ENCODE measurements at regions not wholly inside any gene's neighbourhood (a gene's known extent, or its start where the extent isn't known, plus 50 kb on each side); places are given as distances from the start of the nearest gene placed in this dataset.
A peak's percentile ranks its signal among the peaks of the same experiment; 100 is the strongest.

- H3K4me3 ChIP-seq (ENCODE audit: low read length) = no peak overlapping the region
- no peak for DNase-seq (ENCODE audit: low read depth)
- TF ChIP-seq CTCF (IDR thresholded peaks at IDR 0.05; ENCODE audit: insufficient read depth, low read depth, low read length, missing control alignments) = no peak
Observed at GRCh38 chr14:24744641-24745040, 110.7 kb upstream of the GZMB start.

DNA sequence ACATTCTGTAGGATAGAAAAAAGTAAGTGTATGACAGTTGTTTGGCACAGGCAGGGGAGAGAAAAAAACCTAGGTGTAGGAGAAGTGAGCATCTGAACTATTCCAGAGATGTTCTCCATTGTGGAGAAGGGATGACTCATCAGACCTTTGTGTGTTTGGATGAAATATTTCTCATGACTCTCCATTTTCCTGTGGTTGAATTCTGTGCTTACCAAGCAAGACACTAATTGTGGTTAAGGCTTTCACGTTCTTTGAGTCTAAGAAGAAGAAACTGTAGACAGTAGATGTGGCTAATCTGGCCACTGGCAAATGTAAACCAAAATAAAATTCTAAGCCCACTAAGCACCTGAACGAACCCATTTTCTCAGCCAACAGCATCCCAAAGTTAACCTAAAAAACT, 107.9 kb upstream of the GZMB start:
- no peak overlapping the region for H3K4me3 ChIP-seq (ENCODE audit: low read length)
- TF ChIP-seq CTCF (IDR thresholded peaks at IDR 0.05; ENCODE audit: insufficient read depth, low read depth, low read length, missing control alignments) = no peak
- DNase-seq (ENCODE audit: low read depth) = peak; percentile 36

DNA sequence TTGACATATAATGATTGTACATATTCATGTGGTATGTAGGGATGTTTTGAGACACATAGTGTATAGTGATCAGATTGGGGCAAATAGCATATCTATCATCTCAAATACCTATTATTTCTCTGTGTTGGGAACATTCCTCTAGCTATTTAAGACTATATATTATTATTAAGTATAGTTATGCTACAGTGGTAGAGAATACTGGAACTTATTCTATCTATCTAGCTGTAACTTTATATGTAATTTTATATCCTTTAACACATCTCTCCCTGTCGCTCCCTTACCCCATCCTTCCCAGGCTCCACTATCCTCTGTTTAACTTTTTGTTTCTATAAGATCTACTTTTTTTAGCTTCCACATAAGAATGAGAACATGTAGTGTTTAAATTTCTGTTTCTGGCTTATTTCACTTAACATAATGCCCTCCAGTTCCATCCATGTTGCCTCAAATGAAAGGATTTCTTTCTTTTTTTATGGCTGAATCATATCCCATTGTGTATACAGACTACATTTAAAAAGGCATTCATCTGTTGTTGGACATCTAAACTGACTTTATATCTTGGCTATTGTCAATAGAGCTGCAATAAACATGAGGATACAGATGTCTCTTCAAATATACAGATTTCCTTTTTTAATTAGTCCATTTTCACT, 102.1 kb upstream of the GZMB start:
- H3K4me3 ChIP-seq (ENCODE audit: low read length) = no peak overlapping the region
- DNase-seq (ENCODE audit: low read depth) = no peak
- TF ChIP-seq CTCF (IDR thresholded peaks at IDR 0.05; ENCODE audit: insufficient read depth, low read depth, low read length, missing control alignments) = no peak

DNA sequence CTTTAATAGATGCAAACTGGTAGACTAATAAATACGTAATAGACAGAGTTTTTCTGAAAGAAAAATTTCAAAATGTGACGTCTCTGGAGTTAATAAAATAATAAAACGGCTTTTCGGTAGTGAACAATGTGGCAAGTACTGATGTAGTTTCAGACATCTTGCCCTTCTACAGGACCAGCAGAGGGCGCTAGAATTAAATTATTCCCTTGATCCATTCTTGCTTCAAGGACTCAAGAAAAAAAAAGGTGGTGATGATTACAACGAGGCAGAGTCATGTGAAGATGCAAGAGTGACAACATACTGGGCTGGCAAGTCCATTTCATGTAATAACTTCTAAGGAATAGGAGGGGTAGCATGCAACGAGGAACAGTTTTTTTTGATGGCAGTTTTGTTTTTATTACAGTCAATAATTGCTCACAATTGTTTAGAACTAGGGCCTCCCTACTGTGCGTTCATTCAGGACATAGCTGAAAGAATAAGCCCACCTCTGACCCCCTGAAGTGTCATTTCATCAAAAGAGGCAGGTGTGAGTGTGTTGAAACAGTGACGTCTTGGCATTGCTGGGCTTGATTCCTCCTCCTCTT, 101.0 kb upstream of the GZMB start:
- TF ChIP-seq CTCF (IDR thresholded peaks at IDR 0.05; ENCODE audit: insufficient read depth, low read depth, low read length, missing control alignments) = peak; percentile 65
- no peak overlapping the region for H3K4me3 ChIP-seq (ENCODE audit: low read length)
- peak; percentile 81 for DNase-seq (ENCODE audit: low read depth)

DNA sequence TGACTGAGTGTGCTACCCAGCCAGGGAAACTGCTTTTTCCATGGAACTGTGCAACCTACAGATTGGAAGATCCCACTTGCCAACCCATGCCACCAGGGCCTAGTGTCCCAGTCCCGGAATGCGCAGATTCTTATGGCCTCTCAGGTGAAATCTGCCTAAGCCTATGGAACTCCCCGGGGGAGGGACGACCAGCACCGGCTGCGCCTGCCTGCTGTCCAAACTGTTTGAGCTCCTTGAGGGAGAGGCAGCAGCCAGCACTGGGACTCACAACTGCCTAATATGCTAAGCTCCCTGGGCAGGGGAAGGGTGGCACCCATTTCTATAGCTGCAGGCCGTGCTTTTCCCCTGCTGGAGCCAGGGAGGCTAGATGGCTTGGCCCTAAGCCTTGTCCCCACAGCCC, 92.5 kb upstream of the GZMB start:
- no peak overlapping the region for H3K4me3 ChIP-seq (ENCODE audit: low read length)
- DNase-seq (ENCODE audit: low read depth) = no peak
- TF ChIP-seq CTCF (IDR thresholded peaks at IDR 0.05; ENCODE audit: insufficient read depth, low read depth, low read length, missing control alignments) = no peak

DNA sequence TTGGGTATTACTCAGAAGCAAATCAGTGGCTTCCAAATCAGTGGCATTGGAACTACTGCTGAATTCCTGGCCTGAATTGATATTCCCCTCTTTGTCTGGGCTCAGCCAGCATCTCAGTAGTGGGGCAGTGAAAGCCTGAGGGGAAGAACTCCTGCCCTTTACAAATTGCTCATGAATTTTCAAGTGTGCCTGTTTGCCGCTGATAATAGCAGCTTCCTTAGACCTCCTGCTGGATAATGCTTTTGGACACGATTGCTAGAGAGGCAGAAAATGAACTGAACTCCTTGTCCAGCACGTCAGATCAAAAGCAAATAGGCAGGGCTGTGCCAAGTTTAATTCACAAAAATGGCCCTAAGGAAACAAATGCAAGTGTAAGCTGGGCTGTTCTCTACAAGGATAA, 91.3 kb upstream of the GZMB start:
- DNase-seq (ENCODE audit: low read depth) = no peak
- no peak overlapping the region for H3K4me3 ChIP-seq (ENCODE audit: low read length)
- TF ChIP-seq CTCF (IDR thresholded peaks at IDR 0.05; ENCODE audit: insufficient read depth, low read depth, low read length, missing control alignments) = no peak

GRCh38 chr14:24721775-24722174, 87.8 kb upstream of the GZMB start:
- no peak overlapping the region for H3K4me3 ChIP-seq (ENCODE audit: low read length)
- peak; percentile 56 for DNase-seq (ENCODE audit: low read depth)
- no peak for TF ChIP-seq CTCF (IDR thresholded peaks at IDR 0.05; ENCODE audit: insufficient read depth, low read depth, low read length, missing control alignments)

All from epithelial cell of esophagus (primary cell).